ENCODE measurements at regions not wholly inside any gene's neighbourhood (a gene's known extent, or its start where the extent isn't known, plus 50 kb on each side); places are given as distances from the start of the nearest gene placed in this dataset.
"Not testable (repeated sequence)": the region's sequence is repeated elsewhere in the genome, so short reads cannot be mapped to it uniquely, and the experiment has no call there.

- WGBS (ENCODE audit: low lambda C conversion rate) = 32% methylated on average over 2 of the region's 2 CpGs
- DNase-seq = no peak
- no peaks in the 10 kb centered on the region for H3K36me3 ChIP-seq (replicated peaks in 1 of 2; ENCODE audit: control insufficient read depth in 1 of 2, insufficient read depth in 2 of 2, low read length in 1 of 2)
- no peaks in the 10 kb centered on the region for H3K9me3 ChIP-seq
- H3F3A ChIP-seq (replicated peaks; ENCODE audit: insufficient read depth) = no peaks in the 10 kb centered on the region
- H3K9me2 ChIP-seq = no peaks in the 10 kb centered on the region
- no peaks in the 10 kb centered on the region for H3K79me2 ChIP-seq (ENCODE audit: insufficient read depth)
- TF ChIP-seq SMC3 (IDR thresholded peaks at IDR 0.05; ENCODE audit: low read depth, low read length) = no peak
- TF ChIP-seq PBX3 (IDR thresholded peaks at IDR 0.05) = no peak
- no peak for TF ChIP-seq GATA2 (CRISPR knock-in tag; IDR thresholded peaks at IDR 0.05)
- TF ChIP-seq JUND (IDR thresholded peaks at IDR 0.05) = no peak
- TF ChIP-seq RAD21 (IDR thresholded peaks at IDR 0.05; ENCODE audit: low read length) = no peak
- no peak for TF ChIP-seq FOXM1 (IDR thresholded peaks at IDR 0.05; ENCODE audit: low read depth)
- TF ChIP-seq REST (IDR thresholded peaks at IDR 0.05; ENCODE audit: low read depth, low read length) = no peak
- H3K4me1 ChIP-seq (ENCODE audit: control insufficient read depth in 1 of 2, insufficient read depth in 2 of 2, low read depth in 1 of 2, low read length in 1 of 2) = no peaks in the 10 kb centered on the region; a peak in 1 of 4 replicates
- no peaks in the 10 kb centered on the region for H3K27me3 ChIP-seq (ENCODE audit: insufficient read depth)
- H2AFZ ChIP-seq (ENCODE audit: low read depth) = no peak overlapping the region
- H4K20me1 ChIP-seq (ENCODE audit: insufficient read depth) = no peaks in the 10 kb centered on the region
- ChIA-PET CTCF (no interaction called here), POLR2A (no interaction called here)
- no peak overlapping the region for H3K4me3 ChIP-seq (ENCODE audit: low read depth in 2 of 2, low read length in 1 of 2)
- no peak overlapping the region for H3K4me2 ChIP-seq
- H3K27ac ChIP-seq (ENCODE audit: low read depth in 2 of 2, low read length in 1 of 2) = no peak overlapping the region
- no peak overlapping the region for H3K9ac ChIP-seq
These were observed 535.9 kb downstream of the FRK start for GRCh38 chr6:115524821-115525220.

- WGBS (ENCODE audit: low lambda C conversion rate) = 36% methylated on average over 3 of the region's 3 CpGs
These were observed 538.9 kb downstream of the FRK start for GRCh38 chr6:115521747-115522146.

GRCh38 chr6:115514656-115515055 lies 546.0 kb downstream of the FRK start:
- Histone ChIP-seq H3K9ac (no peak overlapping the region), H4K20me1 (ENCODE audit: insufficient read depth) (no peaks in the 10 kb centered on the region), H2AFZ (ENCODE audit: low read depth) (no peak overlapping the region), H3K9me2 (no peaks in the 10 kb centered on the region), H3K27me3 (ENCODE audit: insufficient read depth) (no peaks in the 10 kb centered on the region), H3K4me3 (ENCODE audit: low read depth in 2 of 2, low read length in 1 of 2) (no peak overlapping the region), H3K4me2 (no peak overlapping the region), H3K36me3 (replicated peaks in 1 of 2; ENCODE audit: control insufficient read depth in 1 of 2, insufficient read depth in 2 of 2, low read length in 1 of 2) (no peaks in the 10 kb centered on the region), H3K27ac (ENCODE audit: low read depth in 2 of 2, low read length in 1 of 2) (no peak overlapping the region), H3K4me1 (ENCODE audit: control insufficient read depth in 1 of 2, insufficient read depth in 2 of 2, low read depth in 1 of 2, low read length in 1 of 2) (peaks cover 0 to 5% of the 10 kb centered on the region in 2 experiments; a peak in 1 of 4 replicates), H3F3A (replicated peaks; ENCODE audit: insufficient read depth) (no peaks in the 10 kb centered on the region), H3K9me3 (no peaks in the 10 kb centered on the region), H3K79me2 (ENCODE audit: insufficient read depth) (no peaks in the 10 kb centered on the region)
- CTCF ChIA-PET = interaction anchor here (0.8 kb wide), 1 partner anchor 135 kb away, joined by 3 read pairs; no protein-coding TSS in a partner anchor
- POLR2A ChIA-PET = no interaction called here
- no peak for DNase-seq
- WGBS (ENCODE audit: low lambda C conversion rate) = 18% methylated on average over 4 of the region's 4 CpGs
- TF ChIP-seq EZH2phosphoT487 (IDR thresholded peaks at IDR 0.05; ENCODE audit: borderline replicate concordance, low read depth) (no peak), YY1 (IDR thresholded peaks at IDR 0.05; ENCODE audit: low read depth) (no peak), FOSL2 (IDR thresholded peaks at IDR 0.05; ENCODE audit: borderline replicate concordance, low read depth) (no peak), RCOR1 (IDR thresholded peaks at IDR 0.05; ENCODE audit: low read length) (no peak), CTCF (IDR thresholded peaks at IDR 0.05) (no peak), MAX (IDR thresholded peaks at IDR 0.05; ENCODE audit: low read depth) (no peak), MEF2A (IDR thresholded peaks at IDR 0.05; ENCODE audit: borderline replicate concordance, low read depth) (no peak), PBX3 (IDR thresholded peaks at IDR 0.05) (no peak), TEAD4 (IDR thresholded peaks at IDR 0.05; ENCODE audit: borderline replicate concordance, insufficient read depth) (no peak), JUND (IDR thresholded peaks at IDR 0.05) (no peak)

More at GRCh38 chr6:115521747-115522146, 538.9 kb downstream of the FRK start:
- CTCF ChIA-PET = interaction anchor here (1.2 to 1.5 kb wide), 2 partner anchors 9 to 13 kb away, joined by 3 to 5 read pairs; no protein-coding TSS in a partner anchor
- H3K9me3 ChIP-seq; H3K27me3 ChIP-seq (ENCODE audit: insufficient read depth); H3F3A ChIP-seq (replicated peaks; ENCODE audit: insufficient read depth); H4K20me1 ChIP-seq (ENCODE audit: insufficient read depth); H3K79me2 ChIP-seq (ENCODE audit: insufficient read depth); POLR2A ChIA-PET; H3K4me2 ChIP-seq; H3K9ac ChIP-seq; H3K27ac ChIP-seq (ENCODE audit: low read depth in 2 of 2, low read length in 1 of 2); DNase-seq; H2AFZ ChIP-seq (ENCODE audit: low read depth); H3K36me3 ChIP-seq (replicated peaks in 1 of 2; ENCODE audit: control insufficient read depth in 1 of 2, insufficient read depth in 2 of 2, low read length in 1 of 2); H3K9me2 ChIP-seq; H3K4me3 ChIP-seq (ENCODE audit: low read depth in 2 of 2, low read length in 1 of 2); H3K4me1 ChIP-seq (ENCODE audit: control insufficient read depth in 1 of 2, insufficient read depth in 2 of 2, low read depth in 1 of 2, low read length in 1 of 2): not testable (repeated sequence)

Measured in SK-N-SH (cell line).